ENCODE measurements at regions not wholly inside any gene's neighbourhood (a gene's known extent, or its start where the extent isn't known, plus 50 kb on each side); places are given as distances from the start of the nearest gene placed in this dataset.
"Not testable (repeated sequence)": the region's sequence is repeated elsewhere in the genome, so short reads cannot be mapped to it uniquely, and the experiment has no call there.

GRCh38 chr10:20668985-20669384 is 228.1 kb downstream of the NEBL start:
- Histone ChIP-seq H3K9me3 (ENCODE audit: control insufficient read depth in 3 of 3, low read length in 3 of 3) (no peaks in the 10 kb centered on the region), H3K27ac (ENCODE audit: low read depth, low read length) (no peak overlapping the region), H3K4me1 (ENCODE audit: control insufficient read depth in 3 of 3, insufficient read depth in 3 of 3, low read length in 3 of 3) (peaks cover 0 to 5% (median 0%) of the 10 kb centered on the region in 3 donors), H3K36me3 (ENCODE audit: control insufficient read depth in 3 of 3, insufficient read depth in 3 of 3, low read length in 3 of 3) (no peaks in the 10 kb centered on the region), H3K4me3 (ENCODE audit: low read length in 3 of 3) (no peak overlapping the region), H3K27me3 (ENCODE audit: control insufficient read depth in 3 of 3, insufficient read depth in 3 of 3, low read length in 3 of 3) (no peaks in the 10 kb centered on the region), H3K9ac (ENCODE audit: low read depth in 1 of 3, low read length in 3 of 3) (no peak overlapping the region)

DNA sequence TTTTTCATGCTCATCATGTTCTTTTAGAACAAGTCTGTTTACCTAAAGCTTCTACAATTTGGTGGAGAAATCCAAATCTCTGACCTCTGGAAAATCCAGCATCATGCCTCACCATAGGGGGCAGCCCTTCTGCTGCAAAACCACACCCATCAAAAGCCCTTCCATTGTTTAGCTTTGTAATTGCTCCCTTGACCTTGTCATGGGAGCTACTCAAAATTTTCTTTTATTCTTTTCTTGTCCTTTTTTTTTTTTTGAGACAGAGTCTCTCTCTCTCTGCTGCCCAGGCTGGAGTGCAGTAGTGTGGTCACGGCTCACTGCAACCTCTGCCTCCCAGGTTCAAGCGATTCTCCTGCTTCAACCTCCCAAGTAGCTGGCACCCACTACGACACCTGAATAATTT is 234.4 kb downstream of the NEBL start:
- Histone ChIP-seq H3K9me3 (ENCODE audit: control insufficient read depth in 3 of 3, low read length in 3 of 3) (no peaks in the 10 kb centered on the region), H3K36me3 (ENCODE audit: control insufficient read depth in 3 of 3, insufficient read depth in 3 of 3, low read length in 3 of 3) (no peaks in the 10 kb centered on the region), H3K27ac (ENCODE audit: low read depth, low read length) (no peak overlapping the region), H3K9ac (ENCODE audit: low read depth in 1 of 3, low read length in 3 of 3) (no peak overlapping the region), H3K27me3 (ENCODE audit: control insufficient read depth in 3 of 3, insufficient read depth in 3 of 3, low read length in 3 of 3) (no peaks in the 10 kb centered on the region), H3K4me3 (ENCODE audit: low read length in 3 of 3) (no peak overlapping the region), H3K4me1 (ENCODE audit: control insufficient read depth in 3 of 3, insufficient read depth in 3 of 3, low read length in 3 of 3) (no peaks in the 10 kb centered on the region)

- Histone ChIP-seq H3K9me3 (ENCODE audit: control insufficient read depth in 3 of 3, low read length in 3 of 3) (no peaks in the 10 kb centered on the region), H3K4me3 (ENCODE audit: low read length in 3 of 3) (no peak overlapping the region), H3K27ac (ENCODE audit: low read depth, low read length) (no peak overlapping the region), H3K4me1 (ENCODE audit: control insufficient read depth in 3 of 3, insufficient read depth in 3 of 3, low read length in 3 of 3) (no peaks in the 10 kb centered on the region), H3K36me3 (ENCODE audit: control insufficient read depth in 3 of 3, insufficient read depth in 3 of 3, low read length in 3 of 3) (no peaks in the 10 kb centered on the region), H3K27me3 (ENCODE audit: control insufficient read depth in 3 of 3, insufficient read depth in 3 of 3, low read length in 3 of 3) (no peaks in the 10 kb centered on the region), H3K9ac (ENCODE audit: low read depth in 1 of 3, low read length in 3 of 3) (no peak overlapping the region)
Measured at GRCh38 chr10:20659225-20659624, 237.9 kb downstream of the NEBL start.

DNA sequence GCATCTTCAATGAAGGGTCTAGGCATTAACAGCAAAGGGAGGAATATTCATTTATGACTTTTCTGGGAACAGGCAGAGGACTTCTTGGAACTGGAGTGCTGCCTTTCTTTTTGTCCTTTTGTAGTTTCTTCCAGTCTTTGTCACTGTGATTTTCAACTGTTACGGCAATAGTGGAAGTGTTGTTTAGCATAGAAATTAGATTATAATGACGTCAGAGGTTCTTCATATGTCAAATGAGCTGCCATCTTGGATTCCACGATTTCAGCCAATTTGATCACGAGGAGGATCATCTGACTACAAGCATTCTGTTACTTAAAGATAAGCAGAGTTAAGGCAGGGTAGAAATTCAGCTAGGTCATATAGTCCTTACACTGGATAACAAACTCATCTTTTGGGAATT is 239.0 kb downstream of the NEBL start:
- Histone ChIP-seq H3K27me3 (ENCODE audit: control insufficient read depth in 3 of 3, insufficient read depth in 3 of 3, low read length in 3 of 3) (no peaks in the 10 kb centered on the region), H3K9ac (ENCODE audit: low read depth in 1 of 3, low read length in 3 of 3) (no peak overlapping the region), H3K9me3 (ENCODE audit: control insufficient read depth in 3 of 3, low read length in 3 of 3) (no peaks in the 10 kb centered on the region), H3K36me3 (ENCODE audit: control insufficient read depth in 3 of 3, insufficient read depth in 3 of 3, low read length in 3 of 3) (no peaks in the 10 kb centered on the region), H3K4me1 (ENCODE audit: control insufficient read depth in 3 of 3, insufficient read depth in 3 of 3, low read length in 3 of 3) (no peaks in the 10 kb centered on the region), H3K4me3 (ENCODE audit: low read length in 3 of 3) (no peak overlapping the region), H3K27ac (ENCODE audit: low read depth, low read length) (no peak overlapping the region)

GRCh38 chr10:20656886-20657285 is 240.2 kb downstream of the NEBL start:
- Histone ChIP-seq H3K36me3 (ENCODE audit: control insufficient read depth in 3 of 3, insufficient read depth in 3 of 3, low read length in 3 of 3) (no peaks in the 10 kb centered on the region), H3K27ac (ENCODE audit: low read depth, low read length) (no peak overlapping the region), H3K9me3 (ENCODE audit: control insufficient read depth in 3 of 3, low read length in 3 of 3) (no peaks in the 10 kb centered on the region), H3K4me3 (ENCODE audit: low read length in 3 of 3) (no peak overlapping the region), H3K27me3 (ENCODE audit: control insufficient read depth in 3 of 3, insufficient read depth in 3 of 3, low read length in 3 of 3) (no peaks in the 10 kb centered on the region), H3K9ac (ENCODE audit: low read depth in 1 of 3, low read length in 3 of 3) (no peak overlapping the region), H3K4me1 (ENCODE audit: control insufficient read depth in 3 of 3, insufficient read depth in 3 of 3, low read length in 3 of 3) (no peaks in the 10 kb centered on the region)

DNA sequence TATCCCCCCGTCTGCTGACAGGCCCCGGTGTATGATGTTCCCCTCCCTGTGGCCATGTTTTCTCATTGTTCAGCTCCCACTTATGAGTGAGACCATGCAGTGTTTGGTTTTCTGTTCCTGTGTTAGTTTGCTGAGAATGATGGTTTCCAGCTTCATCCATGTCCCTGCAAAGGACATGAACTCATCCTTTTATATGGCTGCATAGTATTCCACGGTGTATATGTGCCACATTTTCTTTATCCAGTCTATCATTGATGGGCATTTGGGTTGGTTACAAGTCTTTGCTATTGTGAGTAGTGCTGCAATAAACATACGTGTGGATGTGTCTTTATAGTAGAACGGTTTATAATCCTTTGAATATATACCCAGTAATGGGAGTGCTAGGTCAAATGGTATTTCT is 244.7 kb downstream of the NEBL start:
- H3K9ac ChIP-seq (ENCODE audit: low read depth in 1 of 3, low read length in 3 of 3); H3K4me1 ChIP-seq (ENCODE audit: control insufficient read depth in 3 of 3, insufficient read depth in 3 of 3, low read length in 3 of 3); H3K9me3 ChIP-seq (ENCODE audit: control insufficient read depth in 3 of 3, low read length in 3 of 3); H3K36me3 ChIP-seq (ENCODE audit: control insufficient read depth in 3 of 3, insufficient read depth in 3 of 3, low read length in 3 of 3); H3K27me3 ChIP-seq (ENCODE audit: control insufficient read depth in 3 of 3, insufficient read depth in 3 of 3, low read length in 3 of 3); H3K27ac ChIP-seq (ENCODE audit: low read depth, low read length); H3K4me3 ChIP-seq (ENCODE audit: low read length in 3 of 3): not testable (repeated sequence)

DNA sequence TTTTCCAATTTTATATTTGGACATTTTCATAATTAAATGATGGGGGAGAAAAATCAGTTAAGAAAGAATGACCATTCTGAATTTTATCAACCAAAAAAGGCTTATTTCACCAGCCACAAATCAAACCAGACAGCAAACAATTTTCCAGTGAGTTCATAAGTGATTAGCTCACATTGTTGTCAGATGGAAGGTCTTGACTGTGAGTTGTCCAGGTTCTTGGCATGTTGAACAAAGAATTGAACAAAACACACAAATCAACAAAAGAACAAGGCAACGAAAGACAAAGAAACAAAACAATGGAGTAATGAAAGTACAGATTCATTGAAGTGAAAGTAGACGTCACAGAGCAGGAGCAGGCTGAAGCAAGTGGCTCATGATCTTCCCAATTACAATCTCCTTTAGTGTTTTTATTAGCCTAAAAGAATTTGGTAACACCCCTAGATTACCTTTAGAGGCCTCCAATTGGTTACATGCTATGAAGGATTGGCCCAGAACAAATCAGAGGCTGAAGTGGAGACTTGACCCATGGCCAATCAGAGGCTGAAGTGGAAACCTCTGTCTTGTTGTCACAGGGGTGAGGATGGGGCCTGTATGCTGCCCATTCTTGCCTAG is 248.7 kb downstream of the NEBL start:
- no peak overlapping the region for H3K27ac ChIP-seq (ENCODE audit: low read depth, low read length)
- H3K27me3 ChIP-seq (ENCODE audit: control insufficient read depth in 3 of 3, insufficient read depth in 3 of 3, low read length in 3 of 3) = no peaks in the 10 kb centered on the region
- no peaks in the 10 kb centered on the region for H3K36me3 ChIP-seq (ENCODE audit: control insufficient read depth in 3 of 3, insufficient read depth in 3 of 3, low read length in 3 of 3)
- no peaks in the 10 kb centered on the region for H3K9me3 ChIP-seq (ENCODE audit: control insufficient read depth in 3 of 3, low read length in 3 of 3)
- H3K4me3 ChIP-seq (ENCODE audit: low read length in 3 of 3) = no peak overlapping the region
- H3K4me1 ChIP-seq (ENCODE audit: control insufficient read depth in 3 of 3, insufficient read depth in 3 of 3, low read length in 3 of 3) = no peaks in the 10 kb centered on the region
- no peak overlapping the region for H3K9ac ChIP-seq (ENCODE audit: low read depth in 1 of 3, low read length in 3 of 3)

GRCh38 chr10:20647756-20648155 is 249.4 kb downstream of the NEBL start:
- Histone ChIP-seq H3K9me3 (ENCODE audit: control insufficient read depth in 3 of 3, low read length in 3 of 3) (no peaks in the 10 kb centered on the region), H3K4me1 (ENCODE audit: control insufficient read depth in 3 of 3, insufficient read depth in 3 of 3, low read length in 3 of 3) (no peaks in the 10 kb centered on the region), H3K36me3 (ENCODE audit: control insufficient read depth in 3 of 3, insufficient read depth in 3 of 3, low read length in 3 of 3) (no peaks in the 10 kb centered on the region), H3K9ac (ENCODE audit: low read depth in 1 of 3, low read length in 3 of 3) (no peak overlapping the region), H3K4me3 (ENCODE audit: low read length in 3 of 3) (no peak overlapping the region), H3K27ac (ENCODE audit: low read depth, low read length) (no peak overlapping the region), H3K27me3 (ENCODE audit: control insufficient read depth in 3 of 3, insufficient read depth in 3 of 3, low read length in 3 of 3) (no peaks in the 10 kb centered on the region)

GRCh38 chr10:20644421-20644820 is 252.7 kb downstream of the NEBL start:
- no peak overlapping the region for H3K9ac ChIP-seq (ENCODE audit: low read depth in 1 of 3, low read length in 3 of 3)
- H3K27ac ChIP-seq (ENCODE audit: low read depth, low read length) = no peak overlapping the region

GRCh38 chr10:20641605-20642004 is 255.5 kb downstream of the NEBL start:
- H3K9me3 ChIP-seq (ENCODE audit: control insufficient read depth in 3 of 3, low read length in 3 of 3) = no peaks in the 10 kb centered on the region
- H3K9ac ChIP-seq (ENCODE audit: low read depth in 1 of 3, low read length in 3 of 3) = no peak overlapping the region
- no peaks in the 10 kb centered on the region for H3K36me3 ChIP-seq (ENCODE audit: control insufficient read depth in 3 of 3, insufficient read depth in 3 of 3, low read length in 3 of 3)
- H3K4me1 ChIP-seq (ENCODE audit: control insufficient read depth in 3 of 3, insufficient read depth in 3 of 3, low read length in 3 of 3) = no peaks in the 10 kb centered on the region
- no peak overlapping the region for H3K4me3 ChIP-seq (ENCODE audit: low read length in 3 of 3)
- H3K27ac ChIP-seq (ENCODE audit: low read depth, low read length) = no peak overlapping the region
- no peaks in the 10 kb centered on the region for H3K27me3 ChIP-seq (ENCODE audit: control insufficient read depth in 3 of 3, insufficient read depth in 3 of 3, low read length in 3 of 3)

More at GRCh38 chr10:20644421-20644820, 252.7 kb downstream of the NEBL start:
- Histone ChIP-seq H3K4me3 (ENCODE audit: low read length in 3 of 3) (no peak overlapping the region), H3K27me3 (ENCODE audit: control insufficient read depth in 3 of 3, insufficient read depth in 3 of 3, low read length in 3 of 3) (no peaks in the 10 kb centered on the region), H3K4me1 (ENCODE audit: control insufficient read depth in 3 of 3, insufficient read depth in 3 of 3, low read length in 3 of 3) (no peaks in the 10 kb centered on the region), H3K9me3 (ENCODE audit: control insufficient read depth in 3 of 3, low read length in 3 of 3) (no peaks in the 10 kb centered on the region), H3K36me3 (ENCODE audit: control insufficient read depth in 3 of 3, insufficient read depth in 3 of 3, low read length in 3 of 3) (no peaks in the 10 kb centered on the region)

DNA sequence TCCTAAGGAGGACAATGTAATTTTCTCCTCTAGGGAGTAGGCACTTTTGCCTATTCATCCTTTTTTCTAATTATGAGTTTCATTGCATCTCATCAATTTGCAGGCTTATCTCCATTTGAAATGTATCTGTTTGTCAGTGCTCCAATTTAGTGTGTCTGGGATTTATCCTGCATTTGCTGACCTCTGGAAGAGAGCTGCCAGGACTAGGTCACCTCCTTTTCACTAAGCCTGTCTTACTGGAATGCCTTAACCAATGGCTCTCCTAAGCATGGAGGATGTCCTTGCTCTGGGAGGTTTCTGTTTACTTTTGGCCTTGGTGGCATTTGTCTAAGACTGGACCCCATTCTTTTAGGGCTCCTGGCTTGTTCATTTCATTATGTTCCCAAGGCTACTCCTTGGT is 261.5 kb downstream of the NEBL start:
- Histone ChIP-seq H3K9ac (ENCODE audit: low read depth in 1 of 3, low read length in 3 of 3) (no peak overlapping the region), H3K4me3 (ENCODE audit: low read length in 3 of 3) (no peak overlapping the region), H3K9me3 (ENCODE audit: control insufficient read depth in 3 of 3, low read length in 3 of 3) (no peaks in the 10 kb centered on the region), H3K27me3 (ENCODE audit: control insufficient read depth in 3 of 3, insufficient read depth in 3 of 3, low read length in 3 of 3) (no peaks in the 10 kb centered on the region), H3K36me3 (ENCODE audit: control insufficient read depth in 3 of 3, insufficient read depth in 3 of 3, low read length in 3 of 3) (no peaks in the 10 kb centered on the region), H3K4me1 (ENCODE audit: control insufficient read depth in 3 of 3, insufficient read depth in 3 of 3, low read length in 3 of 3) (peaks cover 0 to 5% (median 0%) of the 10 kb centered on the region in 3 donors), H3K27ac (ENCODE audit: low read depth, low read length) (no peak overlapping the region)
